Osteocyte (in vitro differentiated cells): ENCODE measurements at regions not wholly inside any gene's neighbourhood (a gene's known extent, or its start where the extent isn't known, plus 50 kb on each side); places are given as distances from the start of the nearest gene placed in this dataset.

Experiments used
- DNase-seq: peaks from one replicate; pipeline ENCODE4 v3.0.0; 2021; ENCODE audit warnings: mixed read lengths; ENCODE audit not compliant: unreplicated experiment; ENCODE audit errors: extremely low spot score
- H3K27ac Mint-ChIP-seq: one replicate; pipeline ENCODE4 v1.8.0; 2021; ENCODE audit warnings: mild to moderate bottlenecking, mixed read lengths; ENCODE audit not compliant: unreplicated experiment
- H3K27me3 Mint-ChIP-seq: one replicate; pipeline ENCODE4 v1.8.0; 2021; ENCODE audit warnings: mixed read lengths; ENCODE audit not compliant: unreplicated experiment
- H3K36me3 Mint-ChIP-seq: one replicate; pipeline ENCODE4 v1.8.0; 2021; ENCODE audit warnings: mixed read lengths; ENCODE audit not compliant: unreplicated experiment
- H3K4me1 Mint-ChIP-seq: one replicate; pipeline ENCODE4 v1.8.0; 2021; ENCODE audit warnings: mixed read lengths; ENCODE audit not compliant: unreplicated experiment
- H3K4me3 Mint-ChIP-seq: one replicate; pipeline ENCODE4 v1.8.0; 2021; ENCODE audit warnings: mild to moderate bottlenecking, moderate library complexity, mixed read lengths; ENCODE audit not compliant: unreplicated experiment
- H3K9me3 Mint-ChIP-seq: one replicate; pipeline ENCODE4 v1.8.0; 2021; ENCODE audit warnings: mixed read lengths; ENCODE audit not compliant: unreplicated experiment
- CTCF ChIP-seq: fragments of 200-600 bp; sonication (generic); IDR thresholded peaks from 2 replicates; pipeline ENCODE4 v1.5.0; 2021; ENCODE audit warnings: antibody characterized with exemption, mild to moderate bottlenecking, moderate library complexity

GRCh38 chr16:51569203-51569931 lies 418.3 kb upstream of the SALL1 start:
- DNase-seq: no peak
- no peak overlapping the region for H3K4me3 Mint-ChIP-seq
- peaks cover 5% of the 10 kb centered on the region for H3K9me3 Mint-ChIP-seq
- no peaks in the 10 kb centered on the region for H3K4me1 Mint-ChIP-seq
- no peaks in the 10 kb centered on the region for H3K36me3 Mint-ChIP-seq
- TF ChIP-seq CTCF: no peak
- no peak overlapping the region for H3K27ac Mint-ChIP-seq
- no peaks in the 10 kb centered on the region for H3K27me3 Mint-ChIP-seq

- Mint-ChIP-seq H3K36me3 (no peaks in the 10 kb centered on the region), H3K4me3 (no peak overlapping the region)
Observed at GRCh38 chr16:51567911-51568310, 416.8 kb upstream of the SALL1 start.

GRCh38 chr16:51565184-51565583 lies 414.1 kb upstream of the SALL1 start:
- H3K4me3 Mint-ChIP-seq: no peak overlapping the region
- DNase-seq: no peak
- H3K36me3 Mint-ChIP-seq: no peaks in the 10 kb centered on the region
- no peaks in the 10 kb centered on the region for H3K9me3 Mint-ChIP-seq
- H3K27ac Mint-ChIP-seq: no peak overlapping the region
- no peak for TF ChIP-seq CTCF
- H3K27me3 Mint-ChIP-seq: no peaks in the 10 kb centered on the region
- H3K4me1 Mint-ChIP-seq: no peaks in the 10 kb centered on the region

More at GRCh38 chr16:51567911-51568310, 416.8 kb upstream of the SALL1 start:
- H3K4me1 Mint-ChIP-seq: no peaks in the 10 kb centered on the region
- DNase-seq: no peak
- no peak overlapping the region for H3K27ac Mint-ChIP-seq
- no peaks in the 10 kb centered on the region for H3K27me3 Mint-ChIP-seq
- peaks cover 5% of the 10 kb centered on the region for H3K9me3 Mint-ChIP-seq
- TF ChIP-seq CTCF: no peak

GRCh38 chr16:51562891-51563290 lies 411.8 kb upstream of the SALL1 start:
- no peak overlapping the region for H3K27ac Mint-ChIP-seq
- no peaks in the 10 kb centered on the region for H3K27me3 Mint-ChIP-seq
- no peak overlapping the region for H3K4me3 Mint-ChIP-seq
- no peaks in the 10 kb centered on the region for H3K36me3 Mint-ChIP-seq
- H3K4me1 Mint-ChIP-seq: no peaks in the 10 kb centered on the region
- DNase-seq: no peak
- no peaks in the 10 kb centered on the region for H3K9me3 Mint-ChIP-seq
- TF ChIP-seq CTCF: no peak

GRCh38 chr16:51559901-51560300 lies 408.8 kb upstream of the SALL1 start:
- no peaks in the 10 kb centered on the region for H3K27me3 Mint-ChIP-seq
- no peaks in the 10 kb centered on the region for H3K4me1 Mint-ChIP-seq
- H3K36me3 Mint-ChIP-seq: no peaks in the 10 kb centered on the region
- no peaks in the 10 kb centered on the region for H3K9me3 Mint-ChIP-seq
- no peak for DNase-seq
- no peak for TF ChIP-seq CTCF
- H3K27ac Mint-ChIP-seq: no peak overlapping the region
- no peak overlapping the region for H3K4me3 Mint-ChIP-seq
